Type B pancreatic cell (in vitro differentiated cells): ENCODE measurements at regions not wholly inside any gene's neighbourhood (a gene's known extent, or its start where the extent isn't known, plus 50 kb on each side); places are given as distances from the start of the nearest gene placed in this dataset.

Source experiments
- DNase-seq: peaks from one replicate; pipeline ENCODE4 v3.0.0; 2021; ENCODE audit warnings: mixed read lengths; ENCODE audit not compliant: unreplicated experiment; ENCODE audit errors: extremely low spot score
- H3K27ac Mint-ChIP-seq: 2 replicates; pipeline ENCODE4 v1.8.0; 2021; ENCODE audit warnings: mild to moderate bottlenecking, mixed read lengths
- H3K27me3 Mint-ChIP-seq: 2 replicates; pipeline ENCODE4 v1.8.0; 2021; ENCODE audit warnings: mixed read lengths
- H3K36me3 Mint-ChIP-seq: 2 replicates; pipeline ENCODE4 v1.8.0; 2021; ENCODE audit warnings: mixed read lengths
- H3K4me1 Mint-ChIP-seq: one replicate; pipeline ENCODE4 v1.8.0; 2021; ENCODE audit warnings: mixed read lengths; ENCODE audit not compliant: unreplicated experiment
- H3K4me3 Mint-ChIP-seq: 2 replicates; pipeline ENCODE4 v1.8.0; 2021; ENCODE audit warnings: mild to moderate bottlenecking, mixed read lengths
- H3K9me3 Mint-ChIP-seq: 2 replicates; pipeline ENCODE4 v1.8.0; 2021; ENCODE audit warnings: mixed read lengths
- TF ChIP-seq, protein P1 (sequence below): fragments of 200-600 bp; sonication (generic); conservative IDR thresholded peaks from 2 replicates; pipeline ENCODE4 v1.5.0; 2021; ENCODE audit warnings: antibody characterized with exemption, mild to moderate bottlenecking

DNA sequence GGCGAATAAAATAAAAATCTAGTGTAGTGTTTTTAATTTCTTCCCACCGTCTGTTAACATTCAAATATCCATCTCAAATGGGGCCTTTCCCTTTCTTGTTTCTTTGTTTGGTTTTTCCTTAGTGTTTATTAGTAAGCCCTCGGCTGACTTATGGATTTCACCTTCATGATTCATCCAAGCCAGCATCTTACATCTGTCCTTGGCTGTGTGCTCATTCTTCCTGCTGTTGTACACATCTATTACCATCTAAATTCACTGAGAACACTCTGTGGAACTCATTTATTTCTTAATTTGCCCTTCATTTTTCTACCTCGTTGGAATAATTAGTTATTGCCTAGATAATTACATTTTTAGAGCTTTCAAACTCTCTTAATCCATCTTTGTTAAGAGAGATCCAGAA lies 84.9 kb downstream of the SPCS3 start:
- no peaks in the 10 kb centered on the region for H3K9me3 Mint-ChIP-seq

DNA sequence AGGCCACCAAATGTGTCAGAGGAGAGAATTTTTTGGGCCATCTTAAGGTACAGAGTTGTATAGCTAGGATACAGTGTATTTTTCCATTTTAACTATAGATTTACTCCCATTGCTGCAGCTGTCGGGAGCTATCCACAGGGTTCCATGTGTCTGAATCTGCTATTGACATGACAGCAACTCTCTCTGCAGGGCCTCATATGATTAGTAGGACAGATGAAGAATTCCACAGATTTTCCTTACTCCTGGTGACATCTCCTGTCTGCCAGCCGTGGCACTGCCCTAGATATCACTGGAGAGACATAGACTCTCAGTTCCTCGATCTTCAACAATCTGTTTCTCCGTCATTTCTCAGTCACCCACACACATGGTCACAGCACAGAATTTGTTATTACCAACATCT lies 86.5 kb downstream of the SPCS3 start:
- H3K36me3 Mint-ChIP-seq = no peaks in the 10 kb centered on the region
- H3K4me1 Mint-ChIP-seq = no peaks in the 10 kb centered on the region
- H3K27me3 Mint-ChIP-seq = no peaks in the 10 kb centered on the region
- H3K4me3 Mint-ChIP-seq = no peak overlapping the region
- H3K27ac Mint-ChIP-seq = no peak overlapping the region
- TF ChIP-seq, protein P1, sequence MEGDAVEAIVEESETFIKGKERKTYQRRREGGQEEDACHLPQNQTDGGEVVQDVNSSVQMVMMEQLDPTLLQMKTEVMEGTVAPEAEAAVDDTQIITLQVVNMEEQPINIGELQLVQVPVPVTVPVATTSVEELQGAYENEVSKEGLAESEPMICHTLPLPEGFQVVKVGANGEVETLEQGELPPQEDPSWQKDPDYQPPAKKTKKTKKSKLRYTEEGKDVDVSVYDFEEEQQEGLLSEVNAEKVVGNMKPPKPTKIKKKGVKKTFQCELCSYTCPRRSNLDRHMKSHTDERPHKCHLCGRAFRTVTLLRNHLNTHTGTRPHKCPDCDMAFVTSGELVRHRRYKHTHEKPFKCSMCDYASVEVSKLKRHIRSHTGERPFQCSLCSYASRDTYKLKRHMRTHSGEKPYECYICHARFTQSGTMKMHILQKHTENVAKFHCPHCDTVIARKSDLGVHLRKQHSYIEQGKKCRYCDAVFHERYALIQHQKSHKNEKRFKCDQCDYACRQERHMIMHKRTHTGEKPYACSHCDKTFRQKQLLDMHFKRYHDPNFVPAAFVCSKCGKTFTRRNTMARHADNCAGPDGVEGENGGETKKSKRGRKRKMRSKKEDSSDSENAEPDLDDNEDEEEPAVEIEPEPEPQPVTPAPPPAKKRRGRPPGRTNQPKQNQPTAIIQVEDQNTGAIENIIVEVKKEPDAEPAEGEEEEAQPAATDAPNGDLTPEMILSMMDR = no peak
- no peak for DNase-seq
- H3K9me3 Mint-ChIP-seq = no peaks in the 10 kb centered on the region

More for the DNA sequence above, 84.9 kb downstream of the SPCS3 start:
- H3K27me3 Mint-ChIP-seq = no peaks in the 10 kb centered on the region
- H3K4me1 Mint-ChIP-seq = no peaks in the 10 kb centered on the region
- no peak overlapping the region for H3K4me3 Mint-ChIP-seq
- no peak for DNase-seq
- H3K27ac Mint-ChIP-seq = no peak overlapping the region
- TF ChIP-seq, protein P1 = no peak
- H3K36me3 Mint-ChIP-seq = no peaks in the 10 kb centered on the region

- Mint-ChIP-seq H3K27ac (no peak overlapping the region), H3K27me3 (no peaks in the 10 kb centered on the region), H3K4me1 (no peaks in the 10 kb centered on the region), H3K36me3 (no peaks in the 10 kb centered on the region), H3K4me3 (no peak overlapping the region), H3K9me3 (no peaks in the 10 kb centered on the region)
- TF ChIP-seq, protein P1 = no peak
- DNase-seq = no peak
Measured at GRCh38 chr4:176406736-176407135, 87.0 kb downstream of the SPCS3 start.

- DNase-seq = no peak
- Mint-ChIP-seq H3K4me1 (no peaks in the 10 kb centered on the region), H3K27me3 (no peaks in the 10 kb centered on the region), H3K27ac (no peak overlapping the region), H3K36me3 (no peaks in the 10 kb centered on the region), H3K9me3 (no peaks in the 10 kb centered on the region), H3K4me3 (no peak overlapping the region)
- TF ChIP-seq, protein P1 = no peak
Measured at GRCh38 chr4:176409627-176410026, 89.9 kb downstream of the SPCS3 start.

DNA sequence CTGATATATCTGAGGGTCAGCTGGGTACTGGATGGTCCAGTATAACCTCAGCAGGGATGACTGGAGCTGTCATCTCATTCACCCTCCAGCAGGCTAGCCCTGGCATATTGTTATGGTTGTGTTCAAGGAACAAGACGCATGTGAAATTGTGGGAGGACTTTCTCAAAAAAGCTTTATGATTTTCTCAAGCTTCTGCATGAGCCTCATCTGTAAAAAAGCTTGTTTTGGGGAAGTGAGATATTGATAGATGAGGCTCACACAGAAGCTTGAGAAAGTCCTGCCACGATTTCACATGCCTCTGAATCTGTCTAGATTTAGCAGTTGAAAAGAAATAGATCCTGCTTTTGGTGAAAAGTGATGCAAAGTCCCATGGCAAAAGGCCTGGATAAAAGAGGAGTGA lies 93.4 kb downstream of the SPCS3 start:
- no peak overlapping the region for H3K27ac Mint-ChIP-seq
- H3K36me3 Mint-ChIP-seq = no peaks in the 10 kb centered on the region
- TF ChIP-seq, protein P1 = no peak
- H3K27me3 Mint-ChIP-seq = no peaks in the 10 kb centered on the region
- no peaks in the 10 kb centered on the region for H3K4me1 Mint-ChIP-seq
- no peak for DNase-seq
- H3K4me3 Mint-ChIP-seq = no peak overlapping the region
- H3K9me3 Mint-ChIP-seq = no peaks in the 10 kb centered on the region

- H3K27ac Mint-ChIP-seq = no peak overlapping the region
- H3K36me3 Mint-ChIP-seq = no peaks in the 10 kb centered on the region
- TF ChIP-seq, protein P1 = no peak
- no peak for DNase-seq
- no peak overlapping the region for H3K4me3 Mint-ChIP-seq
- H3K27me3 Mint-ChIP-seq = no peaks in the 10 kb centered on the region
- H3K4me1 Mint-ChIP-seq = no peaks in the 10 kb centered on the region
- H3K9me3 Mint-ChIP-seq = no peaks in the 10 kb centered on the region
Measured at GRCh38 chr4:176422001-176422400, 102.2 kb downstream of the SPCS3 start.
